ENCODE measurements at regions not wholly inside any gene's neighbourhood (a gene's known extent, or its start where the extent isn't known, plus 50 kb on each side); places are given as distances from the start of the nearest gene placed in this dataset.

- Histone ChIP-seq H3K4me3 (no peak overlapping the region), H3K9me3 (no peaks in the 10 kb centered on the region), H3K4me1 (no peaks in the 10 kb centered on the region), H3K27ac (no peak overlapping the region), H3K27me3 (no peaks in the 10 kb centered on the region), H3K9ac (ENCODE audit: low read depth in 2 of 2, low read length in 2 of 2) (no peak overlapping the region), H3K36me3 (no peaks in the 10 kb centered on the region)
- no peak for DNase-seq
- intact Hi-C loops (cut with DNase I), result no loop called here
- TF ChIP-seq CTCF (IDR thresholded peaks at IDR 0.05), result no peak
These were observed 65.8 kb upstream of the GPRIN3 start for GRCh38 chr4:89373394-89373793.

- Histone ChIP-seq H3K27me3 (no peaks in the 10 kb centered on the region), H3K27ac (no peak overlapping the region), H3K36me3 (no peaks in the 10 kb centered on the region), H3K9me3 (no peaks in the 10 kb centered on the region), H3K9ac (ENCODE audit: low read depth in 2 of 2, low read length in 2 of 2) (no peak overlapping the region), H3K4me3 (no peak overlapping the region), H3K4me1 (no peaks in the 10 kb centered on the region)
- TF ChIP-seq CTCF (IDR thresholded peaks at IDR 0.05), result no peak
- DNase-seq, result no peak
- intact Hi-C loops (cut with DNase I), result no loop called here
These were observed 64.0 kb upstream of the GPRIN3 start for GRCh38 chr4:89371614-89372013.

GRCh38 chr4:89369581-89369980 lies 62.0 kb upstream of the GPRIN3 start:
- intact Hi-C loops (cut with DNase I), result no loop called here
- no peak for TF ChIP-seq CTCF (IDR thresholded peaks at IDR 0.05)
- H3K4me1 ChIP-seq, result no peaks in the 10 kb centered on the region

GRCh38 chr4:89368861-89369260 lies 61.3 kb upstream of the GPRIN3 start:
- intact Hi-C loops (cut with DNase I), result no loop called here
- Histone ChIP-seq H3K27me3 (no peaks in the 10 kb centered on the region), H3K9ac (ENCODE audit: low read depth in 2 of 2, low read length in 2 of 2) (no peak overlapping the region), H3K36me3 (no peaks in the 10 kb centered on the region), H3K4me1 (no peaks in the 10 kb centered on the region), H3K4me3 (no peak overlapping the region), H3K27ac (no peak overlapping the region), H3K9me3 (no peaks in the 10 kb centered on the region)
- no peak for DNase-seq
- TF ChIP-seq CTCF (IDR thresholded peaks at IDR 0.05), result no peak

More at GRCh38 chr4:89369581-89369980, 62.0 kb upstream of the GPRIN3 start:
- H3K27me3 ChIP-seq, result no peaks in the 10 kb centered on the region
- no peak overlapping the region for H3K9ac ChIP-seq (ENCODE audit: low read depth in 2 of 2, low read length in 2 of 2)
- no peak for DNase-seq
- no peak overlapping the region for H3K27ac ChIP-seq
- no peaks in the 10 kb centered on the region for H3K9me3 ChIP-seq
- no peak overlapping the region for H3K4me3 ChIP-seq
- no peaks in the 10 kb centered on the region for H3K36me3 ChIP-seq

GRCh38 chr4:89365776-89366175 lies 58.2 kb upstream of the GPRIN3 start:
- Histone ChIP-seq H3K4me3 (no peak overlapping the region), H3K9ac (ENCODE audit: low read depth in 2 of 2, low read length in 2 of 2) (no peak overlapping the region), H3K4me1 (no peaks in the 10 kb centered on the region), H3K9me3 (no peaks in the 10 kb centered on the region), H3K27me3 (no peaks in the 10 kb centered on the region), H3K27ac (no peak overlapping the region), H3K36me3 (no peaks in the 10 kb centered on the region)
- intact Hi-C loops (cut with DNase I), result no loop called here
- TF ChIP-seq CTCF (IDR thresholded peaks at IDR 0.05), result no peak
- DNase-seq, result no peak

- Histone ChIP-seq H3K27me3 (no peaks in the 10 kb centered on the region), H3K4me1 (no peaks in the 10 kb centered on the region), H3K36me3 (no peaks in the 10 kb centered on the region), H3K9ac (ENCODE audit: low read depth in 2 of 2, low read length in 2 of 2) (no peak overlapping the region), H3K4me3 (no peak overlapping the region), H3K9me3 (no peaks in the 10 kb centered on the region), H3K27ac (no peak overlapping the region)
- intact Hi-C loops (cut with DNase I), result no loop called here
- DNase-seq, result no peak
- TF ChIP-seq CTCF (IDR thresholded peaks at IDR 0.05), result no peak
These were observed 57.8 kb upstream of the GPRIN3 start for GRCh38 chr4:89365375-89365774.
